Astrocyte (in vitro differentiated cells and primary cell): ENCODE measurements at regions not wholly inside any gene's neighbourhood (a gene's known extent, or its start where the extent isn't known, plus 50 kb on each side); places are given as distances from the start of the nearest gene placed in this dataset.

Source experiments
- DNase-seq: peaks from one replicate; pipeline ENCODE4 v3.0.0-alpha.2; 2010; ENCODE audit warnings: low read depth
- FAIRE-seq: peaks from 2 replicates; lab custom pipeline; 2011; peaks lifted over from hg19 to GRCh38; lab: Jason Lieb, UNC
- H2AFZ ChIP-seq: 2 replicates; pipeline ENCODE4 v1.6.0; 2012; ENCODE audit warnings: low read depth, low read length, inconsistent platforms
- H3K27ac ChIP-seq: 2 replicates; pipeline ENCODE4 v1.5.1; 2011; ENCODE audit warnings: low read depth, low read length, inconsistent platforms
- H3K27me3 ChIP-seq: 2 replicates; pipeline ENCODE4 v1.6.0; 2011; ENCODE audit warnings: low read length, inconsistent platforms; ENCODE audit not compliant: insufficient read depth
- H3K36me3 ChIP-seq: 2 replicates; pipeline ENCODE4 v1.5.1; 2011; ENCODE audit warnings: low read length, inconsistent platforms; ENCODE audit not compliant: insufficient read depth
- H3K4me1 ChIP-seq: 2 replicates; pipeline ENCODE4 v1.5.1; 2011; ENCODE audit warnings: low read length, inconsistent platforms; ENCODE audit not compliant: insufficient read depth
- H3K4me2 ChIP-seq: 2 replicates; pipeline ENCODE4 v1.6.0; 2012; ENCODE audit warnings: low read length, inconsistent platforms
- H3K4me3 ChIP-seq: 2 replicates; pipeline ENCODE4 v1.5.1; 2011; ENCODE audit warnings: low read depth, mild to moderate bottlenecking, low read length, inconsistent platforms; ENCODE audit not compliant: insufficient read depth
- H3K79me2 ChIP-seq: 2 replicates; pipeline ENCODE4 v1.6.0; 2012; ENCODE audit warnings: mild to moderate bottlenecking, low read length, inconsistent platforms; ENCODE audit not compliant: insufficient read depth
- H3K9ac ChIP-seq: 2 replicates; pipeline ENCODE4 v1.6.0; 2012; ENCODE audit warnings: mild to moderate bottlenecking, low read length, inconsistent platforms
- H3K9me3 ChIP-seq: 2 replicates; pipeline ENCODE4 v1.5.1; 2012; ENCODE audit warnings: low read depth, mild to moderate bottlenecking, low read length, inconsistent platforms; ENCODE audit not compliant: insufficient read depth
- H4K20me1 ChIP-seq: 2 replicates; pipeline ENCODE4 v1.6.0; 2012; ENCODE audit warnings: low read length, inconsistent platforms; ENCODE audit not compliant: insufficient read depth
- H3K27ac Mint-ChIP-seq: one replicate; pipeline ENCODE4 v1.8.0; 2021; ENCODE audit warnings: mild to moderate bottlenecking, mixed read lengths; ENCODE audit not compliant: unreplicated experiment
- H3K27me3 Mint-ChIP-seq: one replicate; pipeline ENCODE4 v1.8.0; 2021; ENCODE audit warnings: low read depth, mixed read lengths; ENCODE audit not compliant: unreplicated experiment
- H3K36me3 Mint-ChIP-seq: one replicate; pipeline ENCODE4 v1.8.0; 2021; ENCODE audit warnings: low read depth, mixed read lengths; ENCODE audit not compliant: unreplicated experiment
- H3K4me1 Mint-ChIP-seq: one replicate; pipeline ENCODE4 v1.8.0; 2021; ENCODE audit warnings: low read depth, mixed read lengths; ENCODE audit not compliant: unreplicated experiment
- H3K4me3 Mint-ChIP-seq: one replicate; pipeline ENCODE4 v1.8.0; 2021; ENCODE audit warnings: mild to moderate bottlenecking, moderate library complexity, mixed read lengths; ENCODE audit not compliant: unreplicated experiment
- H3K9me3 Mint-ChIP-seq: one replicate; pipeline ENCODE4 v1.8.0; 2021; ENCODE audit warnings: mild to moderate bottlenecking, mixed read lengths; ENCODE audit not compliant: unreplicated experiment
- CTCF ChIP-seq: IDR thresholded peaks from 2 replicates; pipeline ENCODE4 v1.5.1; 2011; ENCODE audit warnings: low read depth, mild to moderate bottlenecking, inconsistent platforms, low read length, moderate library complexity; ENCODE audit not compliant: insufficient read depth
- EZH2 ChIP-seq: IDR thresholded peaks from 2 replicates; pipeline ENCODE4 v1.6.1; 2012; ENCODE audit warnings: mild to moderate bottlenecking, low read length, inconsistent platforms; ENCODE audit not compliant: insufficient read depth

- H3K9me3 ChIP-seq, result no peaks in the 10 kb centered on the region
- H3K4me1 ChIP-seq, result no peaks in the 10 kb centered on the region
- FAIRE-seq, result no peak
- no peak overlapping the region for H3K4me3 Mint-ChIP-seq
- DNase-seq, result no peak
- no peaks in the 10 kb centered on the region for H3K79me2 ChIP-seq
- H3K36me3 ChIP-seq, result no peaks in the 10 kb centered on the region
- TF ChIP-seq EZH2 (no peak), CTCF (no peak)
- peaks cover 10% of the 10 kb centered on the region for H3K4me1 Mint-ChIP-seq
- no peaks in the 10 kb centered on the region for H3K9me3 Mint-ChIP-seq
- no peaks in the 10 kb centered on the region for H3K27me3 Mint-ChIP-seq
- no peak overlapping the region for H3K27ac ChIP-seq
- H2AFZ ChIP-seq, result no peak overlapping the region
- H3K9ac ChIP-seq, result no peak overlapping the region
- H3K4me3 ChIP-seq, result no peak overlapping the region
- H3K27me3 ChIP-seq, result no peaks in the 10 kb centered on the region
- no peaks in the 10 kb centered on the region for H4K20me1 ChIP-seq
- H3K27ac Mint-ChIP-seq, result no peak overlapping the region
- H3K36me3 Mint-ChIP-seq, result no peaks in the 10 kb centered on the region
- H3K4me2 ChIP-seq, result no peak overlapping the region
Observed at GRCh38 chr10:65319493-65319892, 1606.3 kb upstream of the LRRTM3 start.

DNA sequence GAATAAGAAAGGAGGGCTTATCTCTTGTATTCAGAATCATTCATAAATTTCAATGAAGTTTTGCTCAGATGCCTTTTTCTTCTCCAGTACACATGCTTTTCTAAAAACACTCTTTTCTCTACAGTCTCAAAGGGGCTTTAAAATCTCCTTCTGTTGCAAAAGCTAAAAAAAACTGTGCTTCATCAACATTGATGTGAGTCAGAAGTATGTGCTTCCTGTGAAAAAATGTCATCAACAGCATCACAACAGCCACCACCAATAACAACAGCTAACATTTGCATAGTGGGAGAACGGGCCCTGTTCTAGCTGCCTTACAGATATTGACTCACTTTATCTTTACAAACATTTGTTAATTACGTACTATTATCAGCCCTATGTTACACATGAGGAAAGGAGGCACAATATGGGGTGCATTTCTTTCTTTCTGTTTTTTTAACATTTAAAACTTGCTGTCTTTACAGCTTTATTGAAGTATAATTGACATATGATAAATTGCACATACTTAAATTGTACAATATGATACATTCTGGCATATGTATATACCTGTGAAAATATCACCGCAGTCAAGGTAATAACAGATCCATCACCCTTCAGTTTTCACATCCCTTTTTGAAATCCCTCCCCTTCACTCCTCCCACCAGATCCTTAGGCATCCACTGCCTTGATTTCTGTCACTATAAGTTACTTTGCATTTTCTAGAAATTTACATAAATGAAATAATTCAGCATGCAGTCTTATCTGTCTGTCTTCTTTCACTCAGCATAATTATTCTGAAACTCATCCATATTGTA is 1605.4 kb upstream of the LRRTM3 start:
- H4K20me1 ChIP-seq, result no peaks in the 10 kb centered on the region
- FAIRE-seq (no peak), DNase-seq (no peak)
- peaks cover 10% of the 10 kb centered on the region for H3K4me1 Mint-ChIP-seq
- H3K9me3 ChIP-seq, result no peaks in the 10 kb centered on the region
- H3K9ac ChIP-seq, result no peak overlapping the region
- H2AFZ ChIP-seq, result no peak overlapping the region
- no peak overlapping the region for H3K27ac Mint-ChIP-seq
- no peaks in the 10 kb centered on the region for H3K27me3 ChIP-seq
- H3K27ac ChIP-seq, result no peak overlapping the region
- TF ChIP-seq CTCF, result no peak
- no peak for TF ChIP-seq EZH2
- no peaks in the 10 kb centered on the region for H3K27me3 Mint-ChIP-seq
- no peaks in the 10 kb centered on the region for H3K36me3 Mint-ChIP-seq
- H3K9me3 Mint-ChIP-seq, result no peaks in the 10 kb centered on the region
- no peaks in the 10 kb centered on the region for H3K4me1 ChIP-seq
- no peaks in the 10 kb centered on the region for H3K36me3 ChIP-seq
- no peak overlapping the region for H3K4me3 Mint-ChIP-seq
- H3K79me2 ChIP-seq, result no peaks in the 10 kb centered on the region
- H3K4me3 ChIP-seq, result no peak overlapping the region
- H3K4me2 ChIP-seq, result no peak overlapping the region

GRCh38 chr10:65323802-65324201 is 1602.0 kb upstream of the LRRTM3 start:
- Mint-ChIP-seq H3K4me1 (peaks cover 10% of the 10 kb centered on the region), H3K27me3 (no peaks in the 10 kb centered on the region), H3K27ac (no peak overlapping the region), H3K9me3 (no peaks in the 10 kb centered on the region), H3K36me3 (no peaks in the 10 kb centered on the region), H3K4me3 (no peak overlapping the region)
- TF ChIP-seq EZH2 (no peak), CTCF (no peak)
- FAIRE-seq (no peak), DNase-seq (no peak)
- H3K4me3 ChIP-seq, result no peak overlapping the region
- H3K27me3 ChIP-seq, result no peaks in the 10 kb centered on the region
- H3K9ac ChIP-seq, result no peak overlapping the region
- H4K20me1 ChIP-seq, result no peaks in the 10 kb centered on the region
- H3K27ac ChIP-seq, result no peak overlapping the region
- H3K4me2 ChIP-seq, result no peak overlapping the region
- no peaks in the 10 kb centered on the region for H3K79me2 ChIP-seq
- H3K9me3 ChIP-seq, result no peaks in the 10 kb centered on the region
- no peaks in the 10 kb centered on the region for H3K36me3 ChIP-seq
- H3K4me1 ChIP-seq, result no peaks in the 10 kb centered on the region
- H2AFZ ChIP-seq, result no peak overlapping the region
